ENCODE measurements at regions not wholly inside any gene's neighbourhood (a gene's known extent, or its start where the extent isn't known, plus 50 kb on each side); places are given as distances from the start of the nearest gene placed in this dataset.
"Not testable (repeated sequence)": the region's sequence is repeated elsewhere in the genome, so short reads cannot be mapped to it uniquely, and the experiment has no call there.

- Histone ChIP-seq H3F3A (replicated peaks; ENCODE audit: insufficient read depth) (no peaks in the 10 kb centered on the region), H3K9me2 (no peaks in the 10 kb centered on the region), H2AFZ (ENCODE audit: low read depth) (no peak overlapping the region), H3K36me3 (replicated peaks in 1 of 2; ENCODE audit: control insufficient read depth in 1 of 2, insufficient read depth in 2 of 2, low read length in 1 of 2) (no peaks in the 10 kb centered on the region), H4K20me1 (ENCODE audit: insufficient read depth) (no peaks in the 10 kb centered on the region), H3K4me1 (ENCODE audit: control insufficient read depth in 1 of 2, insufficient read depth in 2 of 2, low read depth in 1 of 2, low read length in 1 of 2) (no peaks in the 10 kb centered on the region), H3K9me3 (no peaks in the 10 kb centered on the region), H3K9ac (no peak overlapping the region), H3K4me3 (ENCODE audit: low read depth in 2 of 2, low read length in 1 of 2) (no peak overlapping the region), H3K4me2 (no peak overlapping the region), H3K27ac (ENCODE audit: low read depth in 2 of 2, low read length in 1 of 2) (no peak overlapping the region), H3K79me2 (ENCODE audit: insufficient read depth) (no peaks in the 10 kb centered on the region), H3K27me3 (ENCODE audit: insufficient read depth) (no peaks in the 10 kb centered on the region)
- no peak for DNase-seq
- ChIA-PET CTCF (no interaction called here), POLR2A (no interaction called here)
- TF ChIP-seq USF1 (IDR thresholded peaks at IDR 0.05; ENCODE audit: borderline replicate concordance, low read depth) (no peak), RFX5 (IDR thresholded peaks at IDR 0.05; ENCODE audit: low read length) (no peak), NFIC (IDR thresholded peaks at IDR 0.05; ENCODE audit: borderline replicate concordance) (no peak), GABPA (IDR thresholded peaks at IDR 0.05; ENCODE audit: low read depth) (no peak)
Observed at GRCh38 chr5:43798740-43799139, 195.8 kb downstream of the NNT start.

- H3K9me2 ChIP-seq; H3K9ac ChIP-seq; H3K4me2 ChIP-seq; H3K79me2 ChIP-seq (ENCODE audit: insufficient read depth); DNase-seq; H3K4me3 ChIP-seq (ENCODE audit: low read depth in 2 of 2, low read length in 1 of 2); H4K20me1 ChIP-seq (ENCODE audit: insufficient read depth); H2AFZ ChIP-seq (ENCODE audit: low read depth); POLR2A ChIA-PET; H3K36me3 ChIP-seq (replicated peaks in 1 of 2; ENCODE audit: control insufficient read depth in 1 of 2, insufficient read depth in 2 of 2, low read length in 1 of 2); H3K9me3 ChIP-seq; H3K27ac ChIP-seq (ENCODE audit: low read depth in 2 of 2, low read length in 1 of 2); H3K4me1 ChIP-seq (ENCODE audit: control insufficient read depth in 1 of 2, insufficient read depth in 2 of 2, low read depth in 1 of 2, low read length in 1 of 2); H3K27me3 ChIP-seq (ENCODE audit: insufficient read depth); H3F3A ChIP-seq (replicated peaks; ENCODE audit: insufficient read depth); CTCF ChIA-PET: not testable (repeated sequence)
- WGBS (ENCODE audit: low lambda C conversion rate), result 2% methylated on average over 6 of the region's 6 CpGs
Observed at GRCh38 chr5:43791880-43792279, 188.9 kb downstream of the NNT start.

GRCh38 chr5:43785198-43785597 is 182.2 kb downstream of the NNT start:
- WGBS (ENCODE audit: low lambda C conversion rate), result 0% methylated on average over 3 of the region's 3 CpGs
- Histone ChIP-seq H3K79me2 (ENCODE audit: insufficient read depth) (no peaks in the 10 kb centered on the region), H3K36me3 (replicated peaks in 1 of 2; ENCODE audit: control insufficient read depth in 1 of 2, insufficient read depth in 2 of 2, low read length in 1 of 2) (no peaks in the 10 kb centered on the region), H2AFZ (ENCODE audit: low read depth) (no peak overlapping the region), H3K27ac (ENCODE audit: low read depth in 2 of 2, low read length in 1 of 2) (no peak overlapping the region), H3K9me2 (no peaks in the 10 kb centered on the region; the same call in 1 of the 2 replicates), H3K4me1 (ENCODE audit: control insufficient read depth in 1 of 2, insufficient read depth in 2 of 2, low read depth in 1 of 2, low read length in 1 of 2) (no peaks in the 10 kb centered on the region), H4K20me1 (ENCODE audit: insufficient read depth) (no peaks in the 10 kb centered on the region), H3K4me2 (no peak overlapping the region), H3K9ac (no peak overlapping the region), H3K27me3 (ENCODE audit: insufficient read depth) (no peaks in the 10 kb centered on the region; the same call in 1 of the 2 replicates), H3K4me3 (ENCODE audit: low read depth in 2 of 2, low read length in 1 of 2) (no peak overlapping the region), H3K9me3 (no peaks in the 10 kb centered on the region), H3F3A (replicated peaks; ENCODE audit: insufficient read depth) (no peaks in the 10 kb centered on the region)
- ChIA-PET POLR2A (no interaction called here), CTCF (no interaction called here)
- no peak for TF ChIP-seq FOXJ3 (CRISPR knock-in tag; IDR thresholded peaks at IDR 0.05)
- no peak for TF ChIP-seq RXRA (IDR thresholded peaks at IDR 0.05; ENCODE audit: borderline replicate concordance, low read depth)
- TF ChIP-seq YY1 (IDR thresholded peaks at IDR 0.05; ENCODE audit: low read depth), result no peak
- no peak for TF ChIP-seq EP300 (IDR thresholded peaks at IDR 0.05; ENCODE audit: borderline replicate concordance in 1 of 2, low read depth in 1 of 2, low read length in 1 of 2)
- TF ChIP-seq IRF3 (IDR thresholded peaks at IDR 0.05; ENCODE audit: low read depth, low read length), result no peak
- TF ChIP-seq SIN3A (IDR thresholded peaks at IDR 0.05; ENCODE audit: borderline replicate concordance, low read depth, low read length), result no peak
- TF ChIP-seq RCOR1 (IDR thresholded peaks at IDR 0.05; ENCODE audit: low read length), result no peak
- DNase-seq, result no peak

Measured in SK-N-SH (cell line).